HG03139 (cell line): ENCODE measurements at regions not wholly inside any gene's neighbourhood (a gene's known extent, or its start where the extent isn't known, plus 50 kb on each side); places are given as distances from the start of the nearest gene placed in this dataset.

Experiments used
- ATAC-seq: cut with Tn5 transposase; IDR thresholded peaks from one replicate; pipeline ENCODE4 v1.9.1; 2021; ENCODE audit not compliant: unreplicated experiment

DNA sequence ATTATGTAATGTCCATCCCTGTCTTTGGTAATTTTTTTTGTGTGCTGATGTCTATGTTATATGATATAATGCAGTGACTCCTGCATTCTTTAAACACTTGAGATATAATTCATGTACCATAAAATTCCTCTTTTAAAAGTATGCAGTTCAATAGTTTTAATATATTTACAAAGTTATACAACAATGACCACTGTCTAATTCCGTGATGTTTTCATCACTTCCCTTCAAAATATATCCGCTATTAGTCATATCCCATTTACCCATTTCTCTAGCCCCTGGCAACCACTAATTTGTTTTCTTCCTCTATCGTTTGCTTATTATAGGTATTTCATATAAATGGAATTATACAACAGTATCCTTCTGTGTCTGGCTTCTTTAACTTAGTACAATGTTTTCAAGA is 64.9 kb upstream of the SUCLG2 start:
- ATAC-seq = no peak

GRCh38 chr3:67715971-67716370 is 61.6 kb upstream of the SUCLG2 start:
- no peak for ATAC-seq

- ATAC-seq = no peak
Observed at GRCh38 chr3:67713764-67714469, 59.5 kb upstream of the SUCLG2 start.

- no peak for ATAC-seq
Observed at GRCh38 chr3:67712259-67712658, 57.8 kb upstream of the SUCLG2 start.

- no peak for ATAC-seq
Observed at GRCh38 chr3:67710396-67710795, 56.0 kb upstream of the SUCLG2 start.

GRCh38 chr3:67706934-67707333 is 52.5 kb upstream of the SUCLG2 start:
- ATAC-seq = no peak

- ATAC-seq = no peak
Observed at GRCh38 chr3:67704322-67704721, 49.9 kb upstream of the SUCLG2 start.
